SK-N-SH (cell line): ENCODE measurements at regions not wholly inside any gene's neighbourhood (a gene's known extent, or its start where the extent isn't known, plus 50 kb on each side); places are given as distances from the start of the nearest gene placed in this dataset.

Experiments
- CTCF ChIA-PET: fragments of 300-600, 350-600 bp; formaldehyde crosslinking; extraction: SDS; loops from one replicate; lab custom pipeline; 2021; lab: Yijun Ruan, JAX
- POLR2A ChIA-PET: fragments of 350-600 bp; sonication (Branson Sonifier 250); formaldehyde crosslinking; extraction: SDS; loops from one replicate; lab custom pipeline; 2020; ENCODE audit warnings: antibody characterized with exemption, inconsistent platforms; lab: Yijun Ruan, JAX
- DNase-seq: peaks from one replicate; pipeline ENCODE4 v3.0.0; 2012
- H2AFZ ChIP-seq: fragments of 200-600 bp; sonication (generic); 2 replicates; pipeline ENCODE4 v1.8.1; 2016; ENCODE audit warnings: antibody characterized with exemption, mild to moderate bottlenecking, low read depth
- H3F3A ChIP-seq: fragments of 200-600 bp; sonication (generic); replicated peaks from 2 replicates; pipeline ENCODE3; 2016; ENCODE audit warnings: antibody characterized with exemption, mild to moderate bottlenecking; ENCODE audit not compliant: insufficient read depth
- H3K27ac ChIP-seq, 2 experiments: fragments of 200-500 bp in 1 of 2; fragments of 200-600 bp in 1 of 2; sonication (Bioruptor generic) in 1 of 2; sonication (generic), shearing (Covaris generic) in 1 of 2; 2 replicates each; pipeline versions ENCODE4 v1.5.1 to v1.6.1; 2014 to 2016; ENCODE audit warnings: low read depth in 2 of 2, inconsistent platforms in 1 of 2, low read length in 1 of 2, mild to moderate bottlenecking in 1 of 2, mixed read lengths in 1 of 2
- H3K27me3 ChIP-seq: fragments of 200-600 bp; sonication (generic), shearing (Covaris generic); 2 replicates; pipeline ENCODE4 v1.6.1; 2016; ENCODE audit warnings: mixed run types; ENCODE audit not compliant: insufficient read depth
- H3K36me3 ChIP-seq, 2 experiments: fragments of 200-500 bp in 1 of 2; fragments of 200-600 bp in 1 of 2; sonication (Bioruptor generic) in 1 of 2; sonication (generic) in 1 of 2; replicated peaks in 1 of 2; 2 replicates each; pipeline versions ENCODE3 to v1.5.1; 2014 to 2016; ENCODE audit warnings: low read length in 1 of 2, mild to moderate bottlenecking in 1 of 2; ENCODE audit not compliant: insufficient read depth in 2 of 2, control insufficient read depth in 1 of 2
- H3K4me1 ChIP-seq, 2 experiments: fragments of 200-500 bp in 1 of 2; fragments of 200-600 bp in 1 of 2; sonication (Bioruptor generic) in 1 of 2; sonication (generic), shearing (Covaris generic) in 1 of 2; 2 replicates each; pipeline versions ENCODE4 v1.5.1 to v1.6.1; 2014 to 2016; ENCODE audit warnings: low read depth in 1 of 2, low read length in 1 of 2, mixed run types in 1 of 2; ENCODE audit not compliant: insufficient read depth in 2 of 2, control insufficient read depth in 1 of 2
- H3K4me2 ChIP-seq: fragments of 200-600 bp; sonication (generic), shearing (Covaris generic); 2 replicates; pipeline ENCODE4 v1.6.1; 2017; ENCODE audit warnings: mixed run types
- H3K4me3 ChIP-seq, 2 experiments: fragments of 200-500 bp in 1 of 2; fragments of 200-600 bp in 1 of 2; sonication (Bioruptor generic) in 1 of 2; sonication (generic), shearing (Covaris generic) in 1 of 2; 2 replicates each; pipeline versions ENCODE4 v1.5.1 to v1.8.1; 2014 to 2016; ENCODE audit warnings: low read depth in 2 of 2, inconsistent platforms in 1 of 2, low read length in 1 of 2, mild to moderate bottlenecking in 1 of 2, mixed read lengths in 1 of 2, moderate library complexity in 1 of 2
- H3K79me2 ChIP-seq: fragments of 200-600 bp; sonication (generic); 2 replicates; pipeline ENCODE4 v1.8.1; 2017; ENCODE audit warnings: mild to moderate bottlenecking; ENCODE audit not compliant: insufficient read depth
- H3K9ac ChIP-seq: fragments of 200-600 bp; sonication (generic); 2 replicates; pipeline ENCODE4 v1.6.1; 2017; ENCODE audit warnings: mixed run types
- H3K9me2 ChIP-seq: fragments of 200-600 bp; sonication (generic); 2 replicates; pipeline ENCODE4 v1.6.1; 2017; ENCODE audit warnings: mixed run types
- H3K9me3 ChIP-seq: fragments of 200-600 bp; sonication (generic); 2 replicates; pipeline ENCODE4 v1.6.1; 2017; ENCODE audit warnings: mixed run types, mild to moderate bottlenecking, moderate library complexity
- H4K20me1 ChIP-seq: fragments of 200-600 bp; sonication (generic); 2 replicates; pipeline ENCODE4 v1.6.1; 2017; ENCODE audit warnings: mild to moderate bottlenecking, mixed run types; ENCODE audit not compliant: insufficient read depth
- EZH2phosphoT487 ChIP-seq: fragments of 200-600 bp; sonication (generic); IDR thresholded peaks from 2 replicates; pipeline ENCODE4 v1.6.1; 2017; ENCODE audit warnings: low read depth, mixed run types, mild to moderate bottlenecking, antibody characterized with exemption, moderate library complexity, borderline replicate concordance
- FOXJ3 ChIP-seq: sonication (generic); formaldehyde crosslinking; IDR thresholded peaks from 2 replicates; pipeline ENCODE4 v1.5.1; 2020; ENCODE audit warnings: mild to moderate bottlenecking, missing genetic modification reagents
- FOXM1 ChIP-seq: IDR thresholded peaks from 2 replicates; pipeline ENCODE4 v1.4.0; 2012; ENCODE audit warnings: low read depth, mild to moderate bottlenecking
- IRF3 ChIP-seq: fragments of 150-350 bp; IDR thresholded peaks from 2 replicates; pipeline ENCODE4 v1.6.1; 2016; ENCODE audit warnings: mild to moderate bottlenecking, low read depth, low read length
- JUND ChIP-seq: IDR thresholded peaks from 2 replicates; pipeline ENCODE4 v1.4.0; 2012
- MAX ChIP-seq: IDR thresholded peaks from 2 replicates; pipeline ENCODE4 v1.4.0; 2012; ENCODE audit warnings: low read depth
- NFIC ChIP-seq: IDR thresholded peaks from 2 replicates; pipeline ENCODE4 v1.4.0; 2012; ENCODE audit warnings: borderline replicate concordance
- POLR2AphosphoS5 ChIP-seq: IDR thresholded peaks from 2 replicates; pipeline ENCODE4 v1.6.1; 2012; ENCODE audit warnings: low read depth, low read length
- RCOR1 ChIP-seq: fragments of 150-350 bp; IDR thresholded peaks from 2 replicates; pipeline ENCODE4 v1.6.1; 2017; ENCODE audit warnings: antibody characterized with exemption, low read length
- REST ChIP-seq: IDR thresholded peaks from 2 replicates; pipeline ENCODE4 v1.6.1; 2012; ENCODE audit warnings: mild to moderate bottlenecking, low read depth, low read length, moderate library complexity
- RFX5 ChIP-seq: IDR thresholded peaks from 2 replicates; pipeline ENCODE4 v1.6.1; 2012; ENCODE audit warnings: mild to moderate bottlenecking, improper control_type of control experiment, low read length
- SIN3A ChIP-seq: IDR thresholded peaks from 2 replicates; pipeline ENCODE4 v1.6.1; 2012; ENCODE audit warnings: low read depth, mild to moderate bottlenecking, low read length, moderate library complexity, borderline replicate concordance
- TCF12 ChIP-seq: IDR thresholded peaks from 2 replicates; pipeline ENCODE4 v1.4.0; 2012
- YY1 ChIP-seq: IDR thresholded peaks from 2 replicates; pipeline ENCODE4 v1.4.0; 2012; ENCODE audit warnings: low read depth, mild to moderate bottlenecking
- TF ChIP-seq, protein P1 (sequence below): fragments of 200-600 bp; sonication (generic); IDR thresholded peaks from 2 replicates; pipeline ENCODE4 v1.6.1; 2017; ENCODE audit warnings: antibody characterized with exemption, mild to moderate bottlenecking, moderate library complexity
- TF ChIP-seq, protein P2 (sequence below): IDR thresholded peaks from 2 replicates; pipeline ENCODE4 v1.4.0; 2012; ENCODE audit warnings: low read depth, borderline replicate concordance

GRCh38 chrX:45372151-45372550 is 171.5 kb upstream of the DIPK2B start:
- Histone ChIP-seq H3K9me3 (peaks cover 7% of the 10 kb centered on the region; the same call in 1 of the 2 replicates), H3K9ac (no peak overlapping the region), H3K4me1 (no peaks in the 10 kb centered on the region), H3K79me2 (no peaks in the 10 kb centered on the region), H4K20me1 (no peaks in the 10 kb centered on the region), H3K36me3 (no peaks in the 10 kb centered on the region), H2AFZ (no peak overlapping the region), H3K27me3 (no peaks in the 10 kb centered on the region), H3K4me2 (no peak overlapping the region), H3K27ac (no peak overlapping the region), H3K9me2 (no peaks in the 10 kb centered on the region), H3K4me3 (no peak overlapping the region), H3F3A (no peaks in the 10 kb centered on the region)
- CTCF ChIA-PET = no interaction called here
- no peak for DNase-seq
- POLR2A ChIA-PET = no interaction called here
- TF ChIP-seq FOXM1 = no peak
- TF ChIP-seq, protein P1, sequence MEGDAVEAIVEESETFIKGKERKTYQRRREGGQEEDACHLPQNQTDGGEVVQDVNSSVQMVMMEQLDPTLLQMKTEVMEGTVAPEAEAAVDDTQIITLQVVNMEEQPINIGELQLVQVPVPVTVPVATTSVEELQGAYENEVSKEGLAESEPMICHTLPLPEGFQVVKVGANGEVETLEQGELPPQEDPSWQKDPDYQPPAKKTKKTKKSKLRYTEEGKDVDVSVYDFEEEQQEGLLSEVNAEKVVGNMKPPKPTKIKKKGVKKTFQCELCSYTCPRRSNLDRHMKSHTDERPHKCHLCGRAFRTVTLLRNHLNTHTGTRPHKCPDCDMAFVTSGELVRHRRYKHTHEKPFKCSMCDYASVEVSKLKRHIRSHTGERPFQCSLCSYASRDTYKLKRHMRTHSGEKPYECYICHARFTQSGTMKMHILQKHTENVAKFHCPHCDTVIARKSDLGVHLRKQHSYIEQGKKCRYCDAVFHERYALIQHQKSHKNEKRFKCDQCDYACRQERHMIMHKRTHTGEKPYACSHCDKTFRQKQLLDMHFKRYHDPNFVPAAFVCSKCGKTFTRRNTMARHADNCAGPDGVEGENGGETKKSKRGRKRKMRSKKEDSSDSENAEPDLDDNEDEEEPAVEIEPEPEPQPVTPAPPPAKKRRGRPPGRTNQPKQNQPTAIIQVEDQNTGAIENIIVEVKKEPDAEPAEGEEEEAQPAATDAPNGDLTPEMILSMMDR = no peak
- no peak for TF ChIP-seq SIN3A
- TF ChIP-seq REST = no peak
- TF ChIP-seq, protein P2, sequence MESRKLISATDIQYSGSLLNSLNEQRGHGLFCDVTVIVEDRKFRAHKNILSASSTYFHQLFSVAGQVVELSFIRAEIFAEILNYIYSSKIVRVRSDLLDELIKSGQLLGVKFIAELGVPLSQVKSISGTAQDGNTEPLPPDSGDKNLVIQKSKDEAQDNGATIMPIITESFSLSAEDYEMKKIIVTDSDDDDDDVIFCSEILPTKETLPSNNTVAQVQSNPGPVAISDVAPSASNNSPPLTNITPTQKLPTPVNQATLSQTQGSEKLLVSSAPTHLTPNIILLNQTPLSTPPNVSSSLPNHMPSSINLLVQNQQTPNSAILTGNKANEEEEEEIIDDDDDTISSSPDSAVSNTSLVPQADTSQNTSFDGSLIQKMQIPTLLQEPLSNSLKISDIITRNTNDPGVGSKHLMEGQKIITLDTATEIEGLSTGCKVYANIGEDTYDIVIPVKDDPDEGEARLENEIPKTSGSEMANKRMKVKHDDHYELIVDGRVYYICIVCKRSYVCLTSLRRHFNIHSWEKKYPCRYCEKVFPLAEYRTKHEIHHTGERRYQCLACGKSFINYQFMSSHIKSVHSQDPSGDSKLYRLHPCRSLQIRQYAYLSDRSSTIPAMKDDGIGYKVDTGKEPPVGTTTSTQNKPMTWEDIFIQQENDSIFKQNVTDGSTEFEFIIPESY = no peak
- TF ChIP-seq YY1 = no peak
- no peak for TF ChIP-seq RFX5
- no peak for TF ChIP-seq FOXJ3 (CRISPR knock-in tag)
- TF ChIP-seq POLR2AphosphoS5 = no peak
- TF ChIP-seq RCOR1 = no peak
- TF ChIP-seq TCF12 = no peak
- no peak for TF ChIP-seq NFIC
- TF ChIP-seq IRF3 = no peak
- TF ChIP-seq MAX = no peak
- TF ChIP-seq JUND = no peak
- TF ChIP-seq EZH2phosphoT487 = no peak
